NOMO-1 treated with DMSO at 0.1 percent for 48 hours (cell line): ENCODE measurements at regions not wholly inside any gene's neighbourhood (a gene's known extent, or its start where the extent isn't known, plus 50 kb on each side); places are given as distances from the start of the nearest gene placed in this dataset.

ENCODE experiments used
- DNase-seq: peaks from one replicate; lab custom pipeline; 2025; ENCODE audit not compliant: unreplicated experiment; lab: John Stamatoyannopoulos, UW

- no peak for DNase-seq
Observed at GRCh38 chr15:46496491-46497115, 861.8 kb downstream of the SQOR start.

GRCh38 chr15:46502667-46503066 is 867.8 kb downstream of the SQOR start:
- DNase-seq: no peak

DNA sequence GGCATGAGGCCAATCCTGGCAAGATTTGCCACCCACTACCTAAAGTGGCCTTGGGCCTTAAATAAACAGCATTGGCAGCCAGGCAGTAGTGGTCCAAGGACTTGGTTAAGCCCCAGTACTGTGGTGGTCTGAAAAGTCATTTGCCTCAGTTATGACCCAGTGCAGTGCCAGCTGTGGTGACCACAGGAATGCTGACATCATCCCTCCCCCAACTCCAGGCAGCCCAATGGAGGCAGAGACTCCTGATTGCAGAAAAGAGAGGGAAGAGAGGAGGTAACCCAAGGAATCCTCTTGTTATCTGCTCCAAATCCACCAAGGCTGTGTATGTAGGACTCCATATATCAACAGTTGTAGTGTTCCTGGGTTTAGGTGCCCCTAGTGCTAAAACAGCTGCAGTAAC is 883.6 kb downstream of the SQOR start:
- DNase-seq: no peak

DNA sequence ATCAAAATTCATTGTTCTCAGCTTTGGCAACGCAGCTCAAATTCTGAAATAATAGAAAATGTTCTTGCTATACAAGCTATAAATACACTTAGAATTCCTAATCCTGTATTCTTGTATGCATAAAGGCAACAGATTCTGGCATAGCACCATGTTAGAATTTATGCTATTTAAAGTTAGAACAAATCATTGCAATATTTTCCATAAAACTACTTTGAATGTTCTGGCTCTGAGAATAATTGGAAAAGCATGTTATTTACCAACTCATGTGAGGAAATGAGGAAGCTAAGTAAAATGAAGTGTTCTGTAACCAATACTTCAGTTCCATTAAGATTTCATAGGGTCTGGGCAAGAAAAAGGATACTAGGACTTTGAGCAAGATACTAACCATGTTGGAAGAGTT is 888.9 kb downstream of the SQOR start:
- no peak for DNase-seq

DNA sequence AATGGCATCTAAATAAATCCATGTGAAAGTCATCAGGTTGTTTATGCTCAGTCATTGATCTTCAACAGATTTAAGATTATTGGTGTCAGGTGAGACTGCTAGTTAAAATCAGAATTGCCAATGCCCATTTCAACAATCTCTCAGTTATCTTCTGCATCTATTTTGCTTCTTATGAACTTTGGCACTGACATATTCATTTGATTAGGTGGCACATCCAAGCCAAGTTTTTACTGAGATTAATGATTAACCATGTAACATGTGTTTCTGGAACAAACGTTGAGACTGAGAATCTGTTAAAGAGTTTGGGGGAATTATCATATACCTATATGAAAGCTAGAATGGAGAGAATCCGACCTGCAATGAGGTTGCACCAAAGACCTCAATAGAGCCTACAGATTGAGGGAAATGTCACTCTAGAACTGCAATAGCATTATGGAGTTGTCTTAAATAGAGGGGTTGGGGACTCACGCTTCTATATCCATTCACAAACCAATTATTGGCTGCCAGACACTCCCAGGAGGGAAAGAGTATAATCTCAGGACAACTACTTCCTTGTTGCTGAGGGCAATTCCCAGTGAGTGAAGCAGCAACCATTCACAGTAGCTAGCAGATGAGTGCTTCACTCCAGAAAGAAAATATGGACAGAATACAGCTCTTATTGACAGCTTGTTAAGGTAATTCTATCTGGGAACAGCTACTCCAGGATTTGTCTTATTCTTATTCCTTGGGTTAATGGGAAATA is 891.3 kb downstream of the SQOR start:
- no peak for DNase-seq

- no peak for DNase-seq
Observed at GRCh38 chr15:46526726-46527110, 891.9 kb downstream of the SQOR start.

- DNase-seq: no peak
Observed at GRCh38 chr15:46543626-46544025, 908.8 kb downstream of the SQOR start.

- no peak for DNase-seq
Observed at GRCh38 chr15:46548989-46549388, 914.2 kb downstream of the SQOR start.

- DNase-seq: no peak
Observed at GRCh38 chr15:46552316-46552715, 917.5 kb downstream of the SQOR start.

DNA sequence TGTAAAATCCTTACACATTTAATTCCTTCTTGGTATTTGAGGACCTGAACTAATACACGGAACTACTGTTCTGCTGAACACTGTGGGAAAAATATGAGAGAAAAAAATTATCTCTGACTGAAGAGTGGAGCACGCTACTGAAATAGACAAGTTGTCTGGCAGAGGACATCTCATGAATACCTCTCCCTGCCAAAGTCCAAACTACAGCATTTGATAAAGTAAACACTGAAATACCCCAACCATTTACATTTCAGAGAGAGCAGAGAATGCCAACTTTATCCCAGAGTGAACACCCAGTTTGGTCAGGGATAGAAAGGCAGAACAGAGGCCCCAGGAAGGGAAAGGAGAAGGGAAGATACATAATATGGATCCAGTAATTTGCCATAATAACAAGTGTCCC is 920.7 kb downstream of the SQOR start:
- DNase-seq: no peak

DNA sequence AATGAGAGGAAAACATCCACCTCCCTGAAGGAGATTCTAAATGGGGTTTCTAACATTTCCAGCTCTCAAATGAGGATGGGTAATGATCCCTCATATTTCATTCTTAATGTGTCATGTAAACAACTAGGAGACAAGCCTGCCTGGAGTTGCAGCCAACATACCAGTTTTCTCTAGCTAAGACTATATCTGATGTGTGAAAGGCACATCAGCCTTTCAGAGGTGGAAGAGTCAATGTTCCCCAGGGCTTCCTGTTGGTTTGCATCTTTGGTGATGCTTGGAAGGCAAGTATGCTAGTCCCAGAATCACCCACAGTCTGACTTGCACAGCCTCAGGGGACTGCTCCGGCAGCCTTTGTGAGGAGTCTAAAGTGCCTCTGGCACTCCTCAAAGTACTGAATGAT is 921.2 kb downstream of the SQOR start:
- DNase-seq: no peak

DNA sequence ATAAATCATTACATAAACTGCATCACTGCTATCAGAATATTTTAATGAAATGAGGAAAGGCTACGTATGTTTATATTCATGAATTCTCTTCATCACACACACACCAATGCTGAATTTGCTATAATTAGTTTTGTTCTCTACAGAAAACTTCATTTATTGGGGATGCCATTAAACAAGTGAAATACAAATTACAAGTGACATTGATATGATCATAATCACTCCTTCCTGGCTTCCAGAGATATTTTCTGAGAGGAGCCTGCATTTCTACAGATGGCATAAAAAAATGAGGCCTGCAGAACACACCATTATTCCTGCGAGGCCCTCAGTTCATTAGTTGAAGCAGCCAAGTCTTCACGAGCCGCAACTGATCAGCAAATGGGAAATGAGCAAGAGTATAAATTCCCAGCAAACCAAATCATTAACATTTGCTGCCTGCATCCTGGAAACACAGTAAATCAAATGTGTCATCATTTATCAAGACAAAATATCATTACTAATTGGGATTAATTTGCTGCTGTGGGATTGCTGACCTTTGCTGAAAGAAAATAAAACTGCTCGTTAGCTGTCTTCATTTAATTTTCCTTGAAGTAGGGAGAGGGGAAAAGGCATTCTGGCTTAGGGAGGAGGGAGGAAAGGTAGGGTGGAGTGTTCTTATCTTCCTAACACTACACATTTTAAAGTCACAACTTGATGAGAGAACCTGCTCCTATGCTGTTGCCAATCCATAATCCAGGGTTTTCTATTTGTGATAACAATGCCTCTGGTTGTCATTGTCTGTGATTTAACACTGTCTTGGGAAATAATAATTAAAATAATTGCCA is 921.9 kb downstream of the SQOR start:
- DNase-seq: no peak

GRCh38 chr15:46567968-46568367 is 933.1 kb downstream of the SQOR start:
- DNase-seq: no peak

DNA sequence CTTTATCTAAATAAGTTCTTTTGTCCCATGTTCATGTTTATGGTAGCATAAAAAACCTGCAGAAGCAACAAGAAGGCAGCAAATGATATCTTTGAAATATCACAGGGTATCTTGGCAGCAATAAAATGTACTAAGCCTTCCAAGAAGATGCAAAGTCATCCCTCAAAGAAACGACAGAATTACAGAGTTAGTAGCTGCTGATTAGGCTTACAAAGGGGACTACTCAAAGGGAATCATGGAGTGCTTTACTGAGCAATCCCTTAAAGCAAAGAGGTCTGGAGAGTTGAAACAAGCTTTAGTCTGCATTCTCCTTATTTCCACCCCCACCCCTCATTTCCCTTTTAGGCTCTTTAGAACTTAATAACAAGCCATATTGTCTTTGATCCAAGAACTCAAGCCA is 935.0 kb downstream of the SQOR start:
- DNase-seq: no peak

DNA sequence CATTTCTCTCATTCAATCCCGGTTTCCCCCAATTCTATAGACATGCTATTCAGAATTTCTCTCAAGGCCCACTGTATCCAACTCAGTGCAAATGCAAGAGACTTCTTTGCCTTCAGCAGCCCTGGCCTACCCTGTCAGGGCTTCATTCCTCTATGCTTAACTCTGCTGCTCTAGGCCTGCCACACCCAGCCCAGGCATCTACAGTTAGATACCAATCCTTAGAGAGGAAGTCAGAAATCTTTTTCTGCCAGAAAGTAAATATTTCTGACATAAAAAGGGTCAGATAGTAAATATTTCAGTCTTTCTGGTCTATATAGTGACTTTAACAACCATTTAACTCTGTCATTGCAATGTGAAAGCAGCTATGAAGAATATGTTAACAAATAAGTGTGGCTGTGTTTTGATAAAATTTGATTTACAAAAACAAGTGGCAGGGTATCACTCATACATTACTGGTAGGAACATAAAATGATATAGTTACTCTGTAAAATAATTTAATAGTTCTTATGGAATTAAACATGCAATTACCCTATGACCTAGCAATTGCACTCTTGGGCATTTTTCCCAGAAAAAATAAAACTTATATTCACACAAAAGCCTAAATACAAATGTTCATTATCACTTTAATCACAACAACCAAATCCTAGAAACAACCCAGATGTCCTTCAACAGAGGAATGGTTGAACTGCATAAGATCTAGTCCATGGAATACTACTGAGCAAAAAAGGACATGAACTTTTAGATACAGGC is 942.0 kb downstream of the SQOR start:
- DNase-seq: no peak

DNA sequence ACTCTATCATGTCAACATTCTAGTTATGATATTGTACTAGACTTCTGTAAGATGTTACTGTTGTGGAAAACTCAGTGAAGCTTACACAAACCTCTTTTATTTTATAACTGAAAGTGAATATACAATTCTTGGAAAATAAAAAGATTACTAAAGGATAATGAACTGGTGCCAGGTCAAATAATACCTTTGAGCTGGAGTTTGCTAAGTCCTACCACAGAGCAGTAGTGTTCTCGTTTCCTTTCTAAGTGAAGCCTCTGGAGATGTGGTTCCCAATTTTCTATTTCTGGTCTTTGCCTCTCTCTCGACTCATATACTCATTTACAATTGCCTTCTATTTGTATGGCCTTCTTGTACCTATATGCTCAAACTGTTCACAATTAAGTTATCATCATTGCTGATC is 942.9 kb downstream of the SQOR start:
- DNase-seq: no peak

DNA sequence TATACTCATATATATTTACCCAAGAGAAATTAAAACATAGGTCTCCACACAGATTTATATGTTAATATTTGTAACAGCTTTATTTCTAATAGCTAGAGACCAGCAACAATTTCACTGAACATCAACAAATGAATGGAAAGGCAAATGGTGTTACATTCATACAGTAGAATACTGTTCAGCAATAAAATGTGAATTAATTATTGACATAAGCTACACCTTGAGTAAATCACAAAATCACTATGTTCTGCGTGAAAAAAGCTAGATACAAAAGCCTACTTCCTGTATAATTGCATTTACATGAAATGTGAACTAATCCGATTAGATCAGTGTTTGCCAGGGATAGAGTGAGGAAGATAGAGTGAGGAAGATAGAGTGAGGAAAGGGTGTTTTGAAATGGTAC is 945.7 kb downstream of the SQOR start:
- DNase-seq: no peak

GRCh38 chr15:46580924-46581323 is 946.1 kb downstream of the SQOR start:
- DNase-seq: no peak

DNA sequence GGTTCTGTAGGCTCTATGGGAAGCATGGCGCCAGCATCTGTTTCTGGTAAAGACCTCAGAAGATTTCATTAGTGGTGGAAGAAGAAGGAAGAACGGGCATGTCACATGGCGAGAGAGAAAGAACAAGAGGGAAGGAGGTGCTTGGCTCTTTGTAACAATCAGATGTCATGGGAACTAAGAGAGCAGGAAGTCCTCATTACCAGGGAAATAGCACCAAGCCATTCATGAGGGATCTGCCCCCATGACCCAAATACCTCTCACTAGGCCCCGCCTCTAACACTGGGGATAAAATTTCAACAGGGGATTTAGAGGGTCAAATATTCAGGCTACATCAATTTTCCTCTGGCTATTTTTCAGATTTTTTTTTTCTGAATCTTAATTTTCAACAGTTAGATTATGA is 954.3 kb downstream of the SQOR start:
- DNase-seq: no peak

- no peak for DNase-seq
Observed at GRCh38 chr15:46591462-46591861, 956.6 kb downstream of the SQOR start.

GRCh38 chr15:46595016-46595415 is 960.2 kb downstream of the SQOR start:
- DNase-seq: no peak
